DND-41 (cell line): ENCODE measurements at regions not wholly inside any gene's neighbourhood (a gene's known extent, or its start where the extent isn't known, plus 50 kb on each side); places are given as distances from the start of the nearest gene placed in this dataset.

ENCODE experiments used
- ATAC-seq: fragments of 200-7000 bp; cut with Tn5 transposase; 3 replicates; pipeline ENCODE4 v1.9.1; 2021; ENCODE audit warnings: low read depth; ENCODE audit not compliant: insufficient read depth
- DNase-seq: peaks from one replicate; pipeline ENCODE4 v3.0.0-alpha.2; 2020
- H2AFZ ChIP-seq: 2 replicates; pipeline ENCODE4 v1.6.0; 2012; ENCODE audit warnings: low read depth, low read length
- H3K27ac ChIP-seq: 2 replicates; pipeline ENCODE4 v1.5.1; 2012; ENCODE audit warnings: low read length, inconsistent platforms
- H3K27me3 ChIP-seq: fragments of 200-600 bp; sonication (generic); 2 replicates; pipeline ENCODE4 v1.6.0; 2012; ENCODE audit warnings: low read length, mild to moderate bottlenecking, inconsistent platforms; ENCODE audit not compliant: insufficient read depth, poor library complexity
- H3K36me3 ChIP-seq: 2 replicates; pipeline ENCODE4 v1.5.1; 2012; ENCODE audit warnings: low read length, inconsistent platforms; ENCODE audit not compliant: insufficient read depth
- H3K4me1 ChIP-seq: 2 replicates; pipeline ENCODE4 v1.5.1; 2012; ENCODE audit warnings: mild to moderate bottlenecking, low read length; ENCODE audit not compliant: insufficient read depth
- H3K4me2 ChIP-seq: 2 replicates; pipeline ENCODE4 v1.6.0; 2012; ENCODE audit warnings: mild to moderate bottlenecking, moderate library complexity, low read length, inconsistent platforms; ENCODE audit not compliant: insufficient read depth
- H3K4me3 ChIP-seq, 2 experiments: fragments of 200-600 bp in 1 of 2; shearing (Covaris generic) in 1 of 2; 2 replicates each; pipeline ENCODE4 v1.5.1; 2012 to 2016; ENCODE audit warnings: inconsistent platforms in 2 of 2, low read length in 2 of 2, mild to moderate bottlenecking in 2 of 2, low read depth in 1 of 2, moderate library complexity in 1 of 2
- H3K79me2 ChIP-seq: 2 replicates; pipeline ENCODE4 v1.6.0; 2012; ENCODE audit warnings: low read length, inconsistent platforms; ENCODE audit not compliant: insufficient read depth
- H3K9ac ChIP-seq: 2 replicates; pipeline ENCODE4 v1.6.0; 2012; ENCODE audit warnings: low read depth, mild to moderate bottlenecking, inconsistent platforms, low read length, moderate library complexity
- H3K9me3 ChIP-seq: 2 replicates; pipeline ENCODE4 v1.5.1; 2012; ENCODE audit warnings: low read length, moderate library complexity, mild to moderate bottlenecking, inconsistent platforms; ENCODE audit not compliant: insufficient read depth, severe bottlenecking
- H4K20me1 ChIP-seq: 2 replicates; pipeline ENCODE4 v1.6.0; 2012; ENCODE audit warnings: low read length; ENCODE audit not compliant: insufficient read depth
- EZH2 ChIP-seq: IDR thresholded peaks from 3 replicates; pipeline ENCODE4 v1.6.1; 2012; ENCODE audit warnings: borderline replicate concordance, low read depth, mild to moderate bottlenecking, moderate library complexity, low read length, inconsistent platforms; ENCODE audit not compliant: severe bottlenecking
- TF ChIP-seq, protein P1 (sequence below): IDR thresholded peaks from 2 replicates; pipeline ENCODE4 v1.5.1; 2012; ENCODE audit warnings: borderline replicate concordance, low read length, moderate library complexity, mild to moderate bottlenecking; ENCODE audit not compliant: poor library complexity, severe bottlenecking; ENCODE audit errors: extremely low read depth

DNA sequence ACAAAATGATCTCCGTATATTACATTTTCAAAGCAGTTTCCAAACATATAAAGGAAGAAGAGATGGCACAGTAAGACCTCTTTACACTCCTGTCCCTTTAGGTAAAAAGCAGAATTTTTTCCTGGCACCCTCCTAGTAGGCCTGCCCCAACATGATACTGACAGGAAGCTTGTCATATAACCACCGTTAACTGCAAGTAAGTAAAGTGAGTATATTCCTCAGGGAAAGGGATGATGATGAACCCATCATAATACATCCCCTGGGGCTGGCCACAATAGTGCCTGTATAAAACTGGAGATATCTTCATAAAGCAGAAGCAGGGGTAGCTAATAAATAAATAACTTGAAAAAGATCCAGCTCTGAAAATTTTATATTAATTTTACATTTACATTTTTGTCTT lies 893.0 kb downstream of the DIPK2A start:
- no peaks in the 10 kb centered on the region for H3K27me3 ChIP-seq

DNA sequence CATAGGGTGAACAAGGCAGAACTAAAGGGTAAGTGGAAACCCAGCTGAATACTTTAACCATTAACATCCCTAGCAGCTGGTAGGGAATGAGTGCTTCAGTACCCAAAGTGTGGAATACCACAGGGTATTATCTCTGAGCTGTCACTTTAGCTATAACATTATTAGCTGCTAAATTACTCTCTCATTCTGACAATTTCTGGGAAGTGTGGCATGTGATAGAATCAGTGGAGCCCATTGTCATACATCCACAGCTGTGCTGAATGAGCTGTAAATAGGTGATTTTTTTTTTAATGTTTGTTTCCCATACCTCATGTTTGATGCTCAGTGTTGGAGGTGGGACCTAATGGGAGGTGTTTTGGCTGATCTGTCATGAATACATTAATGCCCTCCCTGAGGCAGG lies 894.3 kb downstream of the DIPK2A start:
- Histone ChIP-seq H3K36me3 (no peaks in the 10 kb centered on the region), H3K4me2 (no peak overlapping the region), H3K9me3 (no peaks in the 10 kb centered on the region), H4K20me1 (no peaks in the 10 kb centered on the region), H3K4me1 (no peaks in the 10 kb centered on the region), H3K4me3 (no peak overlapping the region), H3K27me3 (no peaks in the 10 kb centered on the region), H3K27ac (no peak overlapping the region), H3K79me2 (no peaks in the 10 kb centered on the region), H2AFZ (no peak overlapping the region), H3K9ac (no peak overlapping the region)
- no peak for ATAC-seq
- TF ChIP-seq, protein P1, sequence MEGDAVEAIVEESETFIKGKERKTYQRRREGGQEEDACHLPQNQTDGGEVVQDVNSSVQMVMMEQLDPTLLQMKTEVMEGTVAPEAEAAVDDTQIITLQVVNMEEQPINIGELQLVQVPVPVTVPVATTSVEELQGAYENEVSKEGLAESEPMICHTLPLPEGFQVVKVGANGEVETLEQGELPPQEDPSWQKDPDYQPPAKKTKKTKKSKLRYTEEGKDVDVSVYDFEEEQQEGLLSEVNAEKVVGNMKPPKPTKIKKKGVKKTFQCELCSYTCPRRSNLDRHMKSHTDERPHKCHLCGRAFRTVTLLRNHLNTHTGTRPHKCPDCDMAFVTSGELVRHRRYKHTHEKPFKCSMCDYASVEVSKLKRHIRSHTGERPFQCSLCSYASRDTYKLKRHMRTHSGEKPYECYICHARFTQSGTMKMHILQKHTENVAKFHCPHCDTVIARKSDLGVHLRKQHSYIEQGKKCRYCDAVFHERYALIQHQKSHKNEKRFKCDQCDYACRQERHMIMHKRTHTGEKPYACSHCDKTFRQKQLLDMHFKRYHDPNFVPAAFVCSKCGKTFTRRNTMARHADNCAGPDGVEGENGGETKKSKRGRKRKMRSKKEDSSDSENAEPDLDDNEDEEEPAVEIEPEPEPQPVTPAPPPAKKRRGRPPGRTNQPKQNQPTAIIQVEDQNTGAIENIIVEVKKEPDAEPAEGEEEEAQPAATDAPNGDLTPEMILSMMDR, result no peak
- no peak for TF ChIP-seq EZH2
- DNase-seq, result no peak

More for the DNA sequence above, 893.0 kb downstream of the DIPK2A start:
- H3K36me3 ChIP-seq, result no peaks in the 10 kb centered on the region
- TF ChIP-seq, protein P1, result no peak
- no peak for TF ChIP-seq EZH2
- H3K4me2 ChIP-seq, result no peak overlapping the region
- no peaks in the 10 kb centered on the region for H4K20me1 ChIP-seq
- DNase-seq (no peak), ATAC-seq (no peak)
- no peak overlapping the region for H3K27ac ChIP-seq
- no peak overlapping the region for H3K9ac ChIP-seq
- no peaks in the 10 kb centered on the region for H3K9me3 ChIP-seq
- no peak overlapping the region for H2AFZ ChIP-seq
- no peak overlapping the region for H3K4me3 ChIP-seq
- H3K4me1 ChIP-seq, result no peaks in the 10 kb centered on the region
- H3K79me2 ChIP-seq, result no peaks in the 10 kb centered on the region

DNA sequence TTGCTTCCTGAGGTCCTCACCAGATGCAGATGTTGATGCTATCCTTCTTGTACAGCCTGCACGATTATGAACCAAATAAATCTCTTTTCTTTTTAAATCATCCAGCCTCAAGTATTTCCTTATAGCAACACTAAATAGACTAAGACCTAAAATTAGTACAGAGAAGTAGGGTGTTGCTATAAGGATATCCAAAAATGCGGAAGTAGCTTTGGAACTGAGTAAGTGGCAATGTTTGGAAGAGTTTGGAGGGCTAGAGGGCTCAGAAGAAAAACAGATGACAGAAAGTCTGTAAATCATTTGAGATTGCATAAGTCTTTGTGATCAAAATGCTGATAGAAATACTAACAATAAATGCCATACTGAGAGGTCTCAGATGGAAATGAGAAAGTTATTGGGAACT lies 894.9 kb downstream of the DIPK2A start:
- Histone ChIP-seq H3K36me3 (no peaks in the 10 kb centered on the region), H3K4me2 (no peak overlapping the region), H4K20me1 (no peaks in the 10 kb centered on the region), H3K4me1 (no peaks in the 10 kb centered on the region), H3K27me3 (no peaks in the 10 kb centered on the region), H3K79me2 (no peaks in the 10 kb centered on the region), H2AFZ (no peak overlapping the region), H3K4me3 (no peak overlapping the region), H3K9ac (no peak overlapping the region), H3K27ac (no peak overlapping the region), H3K9me3 (no peaks in the 10 kb centered on the region)
- ATAC-seq (no peak), DNase-seq (no peak)
- TF ChIP-seq EZH2, result no peak
- TF ChIP-seq, protein P1, result no peak

DNA sequence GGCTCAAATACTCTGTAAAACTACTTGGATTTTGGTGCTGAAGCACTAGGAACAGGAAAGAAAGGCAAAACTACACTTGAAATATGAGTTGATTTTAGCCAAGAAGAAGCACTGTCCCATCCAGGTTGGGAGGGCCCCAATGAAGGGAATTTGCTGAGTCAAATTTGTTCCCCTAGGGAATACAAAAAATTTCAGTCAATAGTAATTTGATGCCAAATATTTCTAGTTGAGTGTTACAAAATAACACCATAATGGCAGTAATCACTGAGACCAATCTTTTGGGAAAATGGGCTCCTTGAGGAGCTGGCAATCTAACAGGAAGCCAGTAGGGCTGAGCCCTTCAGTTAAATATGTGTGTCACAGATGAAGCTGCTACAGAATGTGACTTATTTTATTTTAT lies 896.9 kb downstream of the DIPK2A start:
- Histone ChIP-seq H3K9me3 (no peaks in the 10 kb centered on the region), H4K20me1 (no peaks in the 10 kb centered on the region), H3K36me3 (no peaks in the 10 kb centered on the region), H3K9ac (no peak overlapping the region), H3K27ac (no peak overlapping the region), H3K4me3 (no peak overlapping the region), H3K27me3 (no peaks in the 10 kb centered on the region), H3K79me2 (no peaks in the 10 kb centered on the region), H2AFZ (no peak overlapping the region), H3K4me2 (no peak overlapping the region), H3K4me1 (no peaks in the 10 kb centered on the region)
- DNase-seq (no peak), ATAC-seq (no peak)
- TF ChIP-seq EZH2, result no peak
- TF ChIP-seq, protein P1, result no peak
